ENCODE measurements at regions not wholly inside any gene's neighbourhood (a gene's known extent, or its start where the extent isn't known, plus 50 kb on each side); places are given as distances from the start of the nearest gene placed in this dataset.

- TF ChIP-seq CTCF (IDR thresholded peaks at IDR 0.05 in 8 of 11, conservative IDR thresholded peaks at IDR 0.05 in 3 of 11) (no peak), POLR2A (IDR thresholded peaks at IDR 0.05) (no peak)
These were observed 165.9 kb upstream of the ATF7IP start for GRCh38 chr12:14199455-14200198.

All from spleen (tissue), 7 donors.